GM12878 (cell line): ENCODE measurements at regions not wholly inside any gene's neighbourhood (a gene's known extent, or its start where the extent isn't known, plus 50 kb on each side); places are given as distances from the start of the nearest gene placed in this dataset.

ENCODE experiments used
- ASH2L ChIP-seq: fragments of 300-600, 200-600 bp; sonication (generic); IDR thresholded peaks from 2 replicates; pipeline ENCODE4 v1.6.1; 2017; ENCODE audit warnings: low read depth, mild to moderate bottlenecking, borderline replicate concordance
- ATF2 ChIP-seq: IDR thresholded peaks from 2 replicates; pipeline ENCODE4 v1.6.1; 2012; ENCODE audit warnings: low read length, inconsistent platforms
- CREM ChIP-seq: IDR thresholded peaks from 2 replicates; pipeline ENCODE4 v1.6.1; 2014; ENCODE audit warnings: antibody characterized with exemption, low read depth
- IRF4 ChIP-seq: IDR thresholded peaks from 2 replicates; pipeline ENCODE4 v1.6.1; 2011; ENCODE audit warnings: low read depth, low read length
- MXI1 ChIP-seq: fragments of 150-350 bp; IDR thresholded peaks from 2 replicates; pipeline ENCODE4 v1.6.1; 2011; ENCODE audit warnings: low read depth, mild to moderate bottlenecking, inconsistent platforms, low read length, improper control_type of control experiment
- POLR2AphosphoS5 ChIP-seq: IDR thresholded peaks from 2 replicates; pipeline ENCODE4 v1.6.1; 2011; ENCODE audit warnings: mild to moderate bottlenecking, low read length, inconsistent platforms
- RAD51 ChIP-seq: fragments of 450-650 bp; IDR thresholded peaks from 2 replicates; pipeline ENCODE4 v1.6.1; 2016; ENCODE audit warnings: moderate library complexity, mild to moderate bottlenecking, inconsistent platforms
- RELB ChIP-seq: fragments of 450-650 bp; IDR thresholded peaks from 2 replicates; pipeline ENCODE4 v1.6.1; 2017; ENCODE audit warnings: low read depth, mild to moderate bottlenecking, moderate library complexity
- SKIL ChIP-seq: fragments of 450-650 bp; IDR thresholded peaks from 2 replicates; pipeline ENCODE4 v1.6.1; 2017; ENCODE audit warnings: mild to moderate bottlenecking, low read depth, inconsistent platforms; ENCODE audit not compliant: poor library complexity, severe bottlenecking
- TARDBP ChIP-seq: IDR thresholded peaks from 2 replicates; pipeline ENCODE4 v1.6.1; 2016; ENCODE audit warnings: borderline replicate concordance

- TF ChIP-seq SKIL (no peak), RAD51 (no peak), CREM (no peak), RELB (no peak), ASH2L (no peak), TARDBP (no peak), IRF4 (no peak), POLR2AphosphoS5 (no peak), ATF2 (no peak), MXI1 (no peak)
- TF ChIP-seq, all 136 proteins: peak for 0
Observed at GRCh38 chr6:85112540-85112939, 337.3 kb upstream of the NT5E start (continued).
